GM19328 (cell line): ENCODE measurements at regions not wholly inside any gene's neighbourhood (a gene's known extent, or its start where the extent isn't known, plus 50 kb on each side); places are given as distances from the start of the nearest gene placed in this dataset.
"Not testable (repeated sequence)": the region's sequence is repeated elsewhere in the genome, so short reads cannot be mapped to it uniquely, and the experiment has no call there.

Experiments used
- ATAC-seq: cut with Tn5 transposase; IDR thresholded peaks from one replicate; pipeline ENCODE4 v1.9.1; 2021; ENCODE audit warnings: mild to moderate bottlenecking, moderate library complexity; ENCODE audit not compliant: unreplicated experiment

DNA sequence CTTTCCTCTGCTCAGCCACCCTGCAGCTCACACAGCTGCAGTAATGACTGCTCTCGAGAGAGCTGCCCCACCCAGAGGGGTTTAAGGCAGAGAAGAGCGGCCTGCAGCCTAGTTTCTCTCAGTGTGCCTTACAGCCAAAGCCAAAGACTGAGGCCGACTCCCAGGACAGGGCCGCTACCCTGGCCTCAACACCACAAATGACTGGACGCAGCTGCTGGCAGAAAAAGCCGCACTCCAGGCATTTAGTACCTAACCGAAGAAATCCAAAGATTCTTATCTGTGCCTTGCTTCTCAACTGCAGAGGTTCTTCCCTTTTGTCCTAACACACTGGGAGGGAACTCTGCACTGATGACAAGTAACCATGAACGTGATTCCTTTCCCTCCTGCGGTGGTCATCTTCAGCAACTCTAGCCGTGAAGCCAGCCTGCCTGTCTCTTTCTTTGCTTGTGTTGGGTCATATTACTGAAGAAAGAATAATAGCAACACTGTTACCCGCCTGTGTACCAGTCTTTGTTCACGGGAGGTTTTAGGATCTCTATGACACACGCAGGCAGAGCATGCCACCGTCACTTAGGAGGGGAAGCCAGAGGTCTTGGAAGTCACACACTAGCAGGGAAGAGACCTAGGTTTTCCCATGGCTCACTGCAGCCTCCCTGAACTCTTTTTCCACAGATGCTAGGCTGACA lies 202.7 kb downstream of the RHOU start:
- no peak for ATAC-seq

DNA sequence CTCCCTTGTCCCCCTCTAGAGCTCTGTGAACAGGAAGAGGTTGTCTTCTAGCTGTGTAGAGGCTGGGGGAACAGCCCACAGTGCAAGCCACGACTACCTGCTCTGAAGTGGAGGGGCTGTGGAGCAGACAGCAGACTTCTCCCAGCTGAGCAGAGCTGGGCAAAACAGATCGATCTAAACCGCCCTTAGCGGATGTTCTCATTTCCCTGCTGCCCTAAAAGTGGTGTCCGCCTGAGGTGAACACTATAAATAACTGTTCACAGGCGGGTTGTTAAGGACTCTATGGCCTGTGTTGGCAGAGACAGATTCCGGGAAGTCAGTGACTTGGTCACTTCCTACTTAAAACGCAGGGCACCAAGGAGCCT lies 203.2 kb downstream of the RHOU start:
- ATAC-seq: no peak

DNA sequence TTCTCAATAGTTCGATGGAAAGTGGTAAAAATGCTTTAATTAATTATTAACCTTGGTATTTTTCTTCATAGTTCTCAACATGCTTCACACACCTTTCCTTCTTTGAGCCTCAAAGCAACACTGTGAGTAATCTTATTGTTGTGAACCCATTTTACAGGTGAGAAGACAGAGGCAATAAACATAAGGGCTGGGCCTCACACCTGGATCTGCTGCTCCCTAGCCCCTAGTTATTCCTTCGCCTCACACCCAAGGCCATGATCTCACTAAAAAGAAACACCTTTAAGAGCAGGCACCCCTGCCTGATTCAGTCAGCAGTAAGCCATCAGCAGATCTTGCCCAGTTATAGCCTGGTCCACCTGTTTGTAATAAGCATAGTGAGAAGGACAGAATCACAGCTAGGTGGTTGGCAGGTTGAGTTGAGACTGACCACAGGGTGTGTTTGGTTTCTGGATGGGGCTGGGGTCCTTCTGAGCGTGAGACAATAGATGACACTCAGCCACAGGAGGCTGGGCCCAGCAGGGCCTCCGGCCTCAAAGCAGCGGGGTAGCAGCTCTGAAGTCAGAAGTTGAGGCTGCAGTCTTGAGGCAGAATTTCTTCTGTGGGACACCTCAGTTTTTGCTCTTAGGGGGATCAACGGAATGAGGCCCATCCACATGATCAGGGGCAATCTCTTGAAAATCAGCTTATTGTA lies 203.9 kb downstream of the RHOU start:
- ATAC-seq: no peak

DNA sequence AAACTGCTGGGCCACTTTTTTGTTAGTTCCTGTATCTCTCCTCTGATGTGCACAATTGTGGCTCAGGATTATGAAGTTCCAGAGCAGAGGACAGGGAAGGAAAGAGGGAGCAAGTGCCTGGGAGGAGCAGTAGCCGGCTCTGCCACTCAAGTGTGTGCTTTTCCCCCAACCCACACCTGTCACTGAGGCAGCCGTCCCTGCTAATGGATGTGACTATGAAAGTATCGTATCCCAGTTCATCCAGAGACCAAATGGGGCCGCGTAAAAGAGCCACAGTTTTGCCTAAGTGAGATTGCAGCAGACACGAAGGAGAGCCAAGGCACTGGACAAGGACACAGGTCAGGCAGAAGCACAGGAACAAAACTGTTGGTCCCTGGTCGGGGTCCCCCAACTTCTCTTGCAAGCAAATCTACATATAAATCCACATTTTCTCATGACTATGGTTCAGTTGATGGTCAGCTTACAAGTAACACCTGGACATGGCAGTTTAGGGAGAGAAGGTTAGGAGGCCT lies 204.7 kb downstream of the RHOU start:
- no peak for ATAC-seq

DNA sequence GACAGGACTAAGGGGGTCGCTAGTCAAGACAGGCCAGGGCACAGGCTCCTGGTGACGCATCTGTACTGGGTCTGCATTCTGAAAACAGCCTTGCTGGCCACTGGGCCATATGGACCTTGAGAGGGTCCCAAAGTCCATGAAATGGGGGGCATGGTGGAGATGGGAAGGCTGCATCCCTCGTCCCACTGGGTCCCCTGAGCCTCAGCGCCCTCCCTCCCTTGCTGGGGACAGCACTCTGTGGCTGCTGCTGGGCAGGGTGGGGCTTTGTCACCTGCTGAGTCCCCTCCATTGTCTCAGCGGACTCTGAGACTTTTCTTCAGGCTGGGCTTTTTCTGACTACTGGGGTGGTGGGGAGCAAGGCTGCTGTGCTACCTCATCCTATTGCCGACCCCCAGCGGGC lies 205.2 kb downstream of the RHOU start:
- no peak for ATAC-seq

DNA sequence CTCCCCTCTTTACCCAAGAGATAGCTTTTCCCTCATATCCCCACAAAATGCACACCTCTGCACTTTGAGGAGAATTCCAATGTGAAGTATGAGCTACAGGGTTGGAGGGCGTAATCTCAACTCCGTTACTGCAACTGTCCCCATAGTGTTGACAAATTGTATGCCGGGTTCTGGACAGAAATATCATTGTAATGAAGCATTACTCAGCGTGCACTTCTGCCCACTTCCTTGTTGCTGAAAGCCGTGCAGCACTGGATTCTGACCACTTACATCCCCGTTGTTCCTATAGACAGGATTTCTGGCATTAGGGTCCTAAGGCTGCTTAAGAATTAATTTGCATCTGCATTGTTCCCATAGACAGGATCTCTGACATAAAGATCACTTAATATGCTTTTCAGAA lies 205.6 kb downstream of the RHOU start:
- ATAC-seq: no peak

DNA sequence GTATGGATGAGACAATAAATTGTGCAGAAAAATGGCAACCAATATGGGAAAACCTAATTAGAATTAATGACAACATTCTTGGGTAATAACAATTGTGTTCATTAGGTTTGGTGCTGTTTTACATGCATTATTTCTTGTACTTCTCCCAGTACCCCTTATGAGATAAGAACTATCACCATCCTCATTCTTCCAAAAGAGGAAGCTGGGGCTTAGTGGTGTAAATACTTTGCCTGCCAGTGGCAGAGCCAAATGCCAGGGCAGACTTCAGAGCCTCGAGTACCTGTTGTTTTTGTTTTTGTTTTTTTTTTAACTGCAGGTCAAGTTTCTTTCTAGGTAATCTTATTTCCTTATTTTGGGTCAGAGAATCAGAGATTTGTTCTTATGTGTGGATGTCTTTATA lies 206.4 kb downstream of the RHOU start:
- ATAC-seq: no peak

DNA sequence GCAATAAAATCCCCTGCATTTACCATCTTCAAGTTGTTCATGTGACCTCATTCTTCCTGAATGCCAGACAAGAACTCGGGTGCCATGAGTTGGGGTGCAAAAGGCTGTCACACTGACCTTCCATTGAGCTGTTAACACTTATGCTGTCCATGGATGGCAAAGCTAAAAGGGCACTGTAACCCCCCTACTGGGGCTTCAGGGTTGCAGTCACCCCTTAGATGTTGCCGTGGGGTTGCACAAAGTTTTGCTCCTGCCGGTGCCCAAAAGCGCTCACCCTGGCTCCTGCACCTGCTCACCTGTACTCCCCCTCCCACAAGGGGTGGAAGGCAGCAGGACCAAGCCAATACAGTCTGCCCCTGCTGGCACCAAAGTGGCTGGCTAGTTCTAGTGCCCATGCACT lies 208.2 kb downstream of the RHOU start:
- no peak for ATAC-seq

DNA sequence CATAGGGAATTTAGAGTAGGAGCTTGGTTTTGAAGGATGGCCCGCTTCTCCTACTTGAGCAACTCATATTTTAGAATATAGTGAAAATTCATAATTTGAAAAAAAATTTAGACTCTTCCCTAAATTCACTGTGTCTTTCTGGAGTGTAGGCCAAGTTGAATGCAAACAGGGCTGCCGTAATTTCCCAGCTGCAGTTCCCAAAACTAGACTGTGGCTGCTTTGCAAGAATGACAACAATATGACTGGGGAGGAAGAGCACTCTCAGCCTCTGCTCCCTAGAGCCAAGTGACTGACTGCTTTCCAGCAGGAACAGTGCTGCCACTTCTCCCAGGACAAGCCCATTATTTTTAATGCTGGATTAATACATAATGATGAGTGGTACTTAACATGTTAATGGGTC lies 209.0 kb downstream of the RHOU start:
- no peak for ATAC-seq

DNA sequence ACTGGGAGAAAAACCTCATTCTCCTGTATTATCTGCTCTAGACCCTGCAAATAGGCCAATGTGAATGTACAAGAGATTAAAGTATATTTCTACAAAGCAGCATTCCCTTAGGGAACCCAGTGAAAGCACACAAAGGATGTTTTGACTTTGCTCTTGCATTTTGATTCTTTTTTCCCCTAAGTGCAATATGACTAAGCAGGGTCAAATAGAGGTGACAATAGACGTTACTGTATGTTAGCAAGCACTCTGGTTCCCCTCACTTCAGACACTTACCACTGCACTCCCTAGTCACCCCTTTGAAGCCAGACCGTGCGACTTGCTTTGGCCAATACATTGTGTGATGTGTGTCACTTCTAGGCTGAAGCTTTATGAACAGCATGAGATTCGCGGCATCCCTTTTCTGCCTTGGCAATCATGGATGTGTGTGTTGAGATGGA lies 209.7 kb downstream of the RHOU start:
- no peak for ATAC-seq

DNA sequence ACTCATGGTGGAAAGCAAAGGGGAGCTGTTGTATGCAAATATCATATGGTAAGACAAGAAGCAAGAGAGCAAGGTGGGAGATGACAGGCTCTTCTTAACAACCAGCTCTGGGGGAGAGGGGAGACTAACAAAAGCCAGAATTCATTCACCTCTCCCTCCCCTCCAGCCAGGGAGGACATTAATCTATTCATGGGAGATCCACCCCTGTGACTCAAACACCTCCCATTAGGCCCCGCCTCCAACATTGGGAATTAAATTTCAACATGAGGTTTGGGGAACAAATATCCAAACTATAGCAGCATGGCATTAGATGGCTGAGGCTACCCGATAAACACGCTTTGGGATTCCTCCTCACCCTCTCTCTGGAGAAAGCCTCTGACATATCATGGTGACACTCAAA lies 210.6 kb downstream of the RHOU start:
- ATAC-seq: no peak

DNA sequence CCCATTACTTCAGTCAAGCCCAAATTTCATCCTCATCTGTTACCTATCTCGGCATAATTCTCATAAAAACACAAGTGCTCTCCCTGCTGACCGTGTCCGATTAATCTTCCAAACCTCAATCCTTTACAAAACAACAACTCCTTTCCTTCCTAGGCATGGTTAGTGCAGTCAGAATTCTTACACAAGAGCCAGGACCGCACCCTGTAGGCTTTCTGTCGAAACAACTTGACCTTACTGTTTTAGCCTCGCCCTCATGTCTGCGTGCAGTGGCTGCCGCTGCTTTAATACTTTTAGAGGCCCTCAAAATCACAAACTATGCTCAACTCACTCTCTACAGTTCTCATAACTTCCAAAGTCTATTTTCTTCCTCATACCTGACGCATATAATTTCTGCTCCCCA lies 214.3 kb downstream of the RHOU start:
- not testable (repeated sequence) for ATAC-seq

DNA sequence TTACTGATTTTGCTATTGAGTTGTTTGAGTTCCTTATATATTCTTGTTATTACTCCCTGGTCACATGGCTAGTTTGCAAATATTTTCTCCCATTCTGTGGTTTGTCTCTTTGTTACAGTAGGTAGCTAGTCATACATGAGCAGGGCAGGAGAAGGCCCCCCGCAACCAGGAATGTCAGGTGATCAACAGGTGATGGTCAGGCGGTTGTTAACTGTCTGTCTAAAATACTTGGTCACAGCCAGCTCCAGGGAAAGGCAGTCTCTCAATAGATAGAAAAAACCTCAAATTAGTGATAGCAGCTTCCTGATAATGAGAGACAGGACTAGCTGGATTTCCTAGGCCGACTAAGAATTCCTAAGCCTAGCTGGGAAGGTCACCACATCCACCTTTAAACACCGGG lies 217.9 kb downstream of the RHOU start:
- ATAC-seq: no peak

DNA sequence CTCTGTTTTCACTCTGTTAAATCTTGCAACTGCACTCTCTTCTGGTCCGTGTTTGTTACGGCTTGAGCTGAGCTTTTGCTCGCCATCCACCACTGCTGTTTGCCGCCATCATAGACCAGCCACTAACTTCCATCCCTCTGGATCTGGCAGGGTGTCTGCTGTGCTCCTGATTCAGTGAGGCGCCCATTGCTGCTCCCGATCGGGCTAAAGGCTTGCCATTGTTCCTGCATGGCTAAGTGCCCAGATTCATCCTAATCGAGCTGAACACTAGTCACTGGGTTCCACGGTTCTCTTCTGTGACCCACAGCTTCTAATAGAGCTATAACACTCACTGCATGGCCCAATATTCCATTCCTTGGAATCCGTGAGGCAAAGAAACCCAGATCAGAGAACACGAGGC lies 218.5 kb downstream of the RHOU start:
- not testable (repeated sequence) for ATAC-seq

DNA sequence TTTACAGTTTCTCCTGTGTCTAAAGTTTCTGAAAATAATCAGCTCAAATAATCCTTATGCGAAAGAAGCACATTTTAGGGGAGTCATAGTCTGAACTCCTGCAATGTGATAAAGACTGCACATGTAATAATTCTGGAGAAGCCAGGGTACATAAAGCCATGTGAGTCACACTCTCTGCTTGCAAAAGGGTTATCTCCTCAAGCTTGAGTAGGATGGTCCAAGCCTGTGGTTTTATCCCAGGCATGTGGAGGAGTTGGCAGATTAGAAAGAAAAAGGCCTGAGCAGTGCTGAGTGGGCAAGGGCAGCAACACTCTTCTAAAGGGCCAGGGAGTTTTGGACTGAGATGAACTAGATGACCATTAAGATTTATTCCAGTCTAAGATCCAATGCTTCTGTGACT lies 220.4 kb downstream of the RHOU start:
- ATAC-seq: no peak

DNA sequence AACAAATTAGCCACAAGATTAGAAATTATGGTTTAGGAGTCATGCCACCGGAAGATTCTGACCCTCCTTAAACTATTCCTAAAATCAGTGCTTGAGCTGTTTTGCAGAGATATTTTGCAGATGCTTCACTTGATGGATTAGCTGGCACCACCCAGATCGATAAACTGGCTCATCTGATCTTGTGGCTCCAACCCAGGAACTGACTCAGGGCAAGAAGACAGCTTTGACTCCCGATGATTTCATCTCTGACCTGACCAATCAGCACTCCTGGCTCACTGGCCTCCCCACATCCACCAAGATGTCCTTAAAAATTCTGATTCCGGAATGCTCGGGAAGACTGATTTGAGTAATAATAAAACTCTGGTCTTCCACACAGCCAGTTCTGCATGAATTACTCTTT lies 221.6 kb downstream of the RHOU start:
- no peak for ATAC-seq

DNA sequence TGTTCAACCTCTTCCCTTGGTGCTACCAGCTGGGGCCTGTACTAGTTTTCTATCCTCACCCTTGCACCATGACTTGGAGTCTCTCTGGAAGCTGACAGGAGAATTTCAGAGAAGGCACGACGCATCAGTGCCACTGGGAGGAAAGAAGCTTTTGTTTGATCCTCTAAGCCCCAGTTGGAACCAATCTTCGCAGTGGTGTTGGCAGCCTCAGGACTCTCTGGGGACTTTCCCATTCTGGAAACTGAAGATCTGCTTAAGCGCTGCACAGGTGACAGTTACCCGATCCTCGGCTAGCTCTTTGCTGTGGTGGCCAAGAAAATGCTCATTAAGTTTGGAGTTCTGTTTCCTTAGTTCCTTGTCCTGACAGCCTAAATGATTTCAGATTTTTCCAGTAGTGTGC lies 222.3 kb downstream of the RHOU start:
- no peak for ATAC-seq

DNA sequence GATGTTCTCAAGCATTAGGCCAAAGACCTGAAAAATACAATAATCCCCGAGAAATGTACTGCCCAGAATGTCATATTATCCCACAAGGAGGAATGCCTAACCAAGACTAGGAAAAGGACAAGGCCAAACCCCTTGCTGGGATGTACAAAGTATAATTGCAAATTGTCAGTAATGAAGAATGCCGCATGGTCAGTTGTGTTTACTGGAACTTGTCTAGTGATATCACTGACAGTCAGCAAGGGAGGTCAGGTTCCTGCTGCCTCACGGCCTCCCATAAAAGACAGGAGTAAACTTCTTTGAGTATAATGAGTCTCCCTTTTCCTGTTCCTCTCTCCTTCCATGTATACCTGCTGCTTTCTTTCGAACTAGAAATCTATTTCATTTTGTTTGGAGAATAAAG lies 222.8 kb downstream of the RHOU start:
- no peak for ATAC-seq

DNA sequence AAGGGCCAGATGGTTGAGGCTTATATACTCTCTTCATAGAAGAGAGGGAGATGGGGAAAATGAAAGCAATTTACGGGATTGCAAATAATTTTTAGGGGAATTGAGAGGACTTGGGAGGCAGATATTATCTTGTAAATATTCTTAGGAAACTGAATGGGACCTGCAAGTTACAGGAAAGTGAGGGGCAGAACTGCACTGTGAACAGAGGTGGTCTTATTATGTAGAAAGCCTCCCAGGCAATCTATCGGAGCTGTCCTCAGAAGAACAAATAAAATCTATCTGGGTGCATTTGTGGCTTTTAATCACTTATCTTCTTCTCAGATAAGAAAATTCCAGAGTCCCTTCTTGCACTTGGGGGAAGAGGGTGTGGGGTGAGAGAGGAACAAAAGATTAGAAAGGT lies 223.5 kb downstream of the RHOU start:
- no peak for ATAC-seq

DNA sequence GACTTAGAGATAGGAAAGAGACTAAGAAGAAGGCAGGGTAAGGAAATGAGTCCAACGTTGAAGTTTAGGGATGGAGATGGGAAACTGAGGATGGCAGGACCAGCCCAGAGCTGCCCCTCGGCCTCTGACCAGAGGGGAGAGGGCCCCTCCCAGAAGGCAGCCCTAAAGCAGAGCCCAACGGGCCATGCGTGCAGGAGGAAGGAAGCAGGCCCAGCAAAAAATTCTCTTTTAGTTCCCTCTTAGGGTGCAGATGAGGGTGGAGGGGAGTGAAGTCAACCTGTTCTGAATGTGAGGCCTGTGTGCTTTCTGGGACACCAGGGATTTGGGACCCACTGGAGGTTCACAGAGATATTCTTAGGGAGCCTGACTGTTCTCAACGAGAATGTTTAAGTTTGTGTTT lies 225.4 kb downstream of the RHOU start:
- ATAC-seq: no peak

DNA sequence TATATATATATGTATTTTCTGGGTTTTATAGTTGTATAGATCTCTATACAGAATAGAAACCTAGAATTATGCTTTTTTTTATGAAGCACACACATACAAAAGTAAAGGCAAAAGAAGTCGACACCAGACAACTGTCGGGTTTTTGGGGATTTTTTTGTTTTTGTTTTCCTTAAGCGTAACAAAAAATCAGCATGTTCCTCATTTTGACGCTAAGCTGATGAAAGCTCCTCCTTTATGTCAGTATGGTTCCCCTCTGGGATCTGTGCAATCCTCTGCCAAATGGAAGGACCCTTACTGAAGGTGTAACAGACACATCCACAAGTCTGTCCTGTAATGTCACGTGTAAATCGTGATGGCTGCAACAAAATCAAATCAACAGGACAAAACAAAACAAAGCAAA lies 226.2 kb downstream of the RHOU start:
- ATAC-seq: no peak

DNA sequence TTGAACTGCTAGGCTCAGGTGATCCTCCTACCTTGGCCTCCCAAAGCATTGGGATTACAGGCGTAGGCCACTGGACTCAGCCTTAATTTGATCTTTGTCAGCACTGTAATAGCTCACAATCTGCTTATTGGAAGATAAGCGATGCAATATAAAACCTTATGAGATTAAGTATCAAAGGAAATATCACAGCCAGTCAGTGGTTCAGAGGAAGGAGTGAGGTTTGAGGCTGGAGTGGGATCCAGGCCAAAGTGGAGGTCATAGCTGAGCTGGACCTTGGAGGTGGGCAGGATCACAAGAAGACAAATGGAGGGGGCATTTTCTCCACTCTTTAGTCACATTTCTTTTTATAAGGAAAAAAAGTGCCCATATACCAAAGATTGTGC lies 228.5 kb downstream of the RHOU start:
- ATAC-seq: no peak
